Liver (tissue), 3 donors: ENCODE measurements at regions not wholly inside any gene's neighbourhood (a gene's known extent, or its start where the extent isn't known, plus 50 kb on each side); places are given as distances from the start of the nearest gene placed in this dataset.
"Not testable (repeated sequence)": the region's sequence is repeated elsewhere in the genome, so short reads cannot be mapped to it uniquely, and the experiment has no call there.

ENCODE experiments used
- CTCF ChIP-seq: fragments of 150-350 bp; IDR thresholded peaks from 2 replicates; pipeline ENCODE4 v1.5.1; 2017; ENCODE audit warnings: improper control_type of control experiment, low read depth, low read length; ENCODE audit not compliant: missing input control
- FOXA1 ChIP-seq: IDR thresholded peaks from 2 replicates; pipeline ENCODE4 v1.6.1; 2016; ENCODE audit warnings: antibody characterized with exemption
- FOXA2 ChIP-seq: IDR thresholded peaks from 2 replicates; pipeline ENCODE4 v1.6.1; 2016; ENCODE audit warnings: antibody characterized with exemption
- GABPA ChIP-seq, 2 donors: IDR thresholded peaks in 1 of 2; conservative IDR thresholded peaks in 1 of 2; 2 replicates each; pipeline ENCODE4 v1.6.1; 2016; ENCODE audit warnings: antibody characterized with exemption in 2 of 2, mild to moderate bottlenecking in 1 of 2, moderate library complexity in 1 of 2
- HNF4A ChIP-seq, 2 donors: conservative IDR thresholded peaks; 2 replicates each; pipeline ENCODE4 v1.6.1; 2016; ENCODE audit warnings: antibody characterized with exemption in 2 of 2, mild to moderate bottlenecking in 2 of 2
- JUND ChIP-seq, 2 donors: IDR thresholded peaks; 2 replicates each; pipeline ENCODE4 v1.6.1; 2016; ENCODE audit warnings: antibody characterized with exemption in 2 of 2
- MAX ChIP-seq: IDR thresholded peaks from 2 replicates; pipeline ENCODE4 v1.6.1; 2016; ENCODE audit warnings: antibody characterized with exemption
- RAD21 ChIP-seq, 2 donors: IDR thresholded peaks; 2 replicates each; pipeline ENCODE4 v1.6.1; 2016; ENCODE audit warnings: antibody characterized with exemption in 2 of 2, mild to moderate bottlenecking in 2 of 2
- RXRA ChIP-seq, 2 donors: IDR thresholded peaks; 2 replicates each; pipeline ENCODE4 v1.6.1; 2017 to 2018; ENCODE audit warnings: antibody characterized with exemption in 2 of 2, mild to moderate bottlenecking in 1 of 2
- SP1 ChIP-seq: IDR thresholded peaks from 2 replicates; pipeline ENCODE4 v1.6.1; 2018; ENCODE audit warnings: antibody characterized with exemption, mild to moderate bottlenecking
- YY1 ChIP-seq: IDR thresholded peaks from 2 replicates; pipeline ENCODE4 v1.6.1; 2016; ENCODE audit warnings: antibody characterized with exemption, mild to moderate bottlenecking
- ZBTB33 ChIP-seq: IDR thresholded peaks from 2 replicates; pipeline ENCODE4 v1.6.1; 2016; ENCODE audit warnings: antibody characterized with exemption
- TF ChIP-seq, protein P1 (sequence below): IDR thresholded peaks from 2 replicates; pipeline ENCODE4 v1.6.1; 2016; ENCODE audit warnings: antibody characterized with exemption, mild to moderate bottlenecking
- donor health status: healthy.
- donor health status: healthy.

GRCh38 chr6:127406722-127407121 is 52.5 kb downstream of the KIAA0408 start:
- not testable (repeated sequence) for TF ChIP-seq FOXA1; CTCF; SP1; YY1; GABPA (IDR thresholded peaks at IDR 0.05 in 1 of 2, conservative IDR thresholded peaks at IDR 0.05 in 1 of 2); RXRA (IDR thresholded peaks at IDR 0.05); MAX; RAD21 (IDR thresholded peaks at IDR 0.05); HNF4A (conservative IDR thresholded peaks at IDR 0.05); FOXA2; JUND (IDR thresholded peaks at IDR 0.05); ZBTB33
- TF ChIP-seq, protein P1, sequence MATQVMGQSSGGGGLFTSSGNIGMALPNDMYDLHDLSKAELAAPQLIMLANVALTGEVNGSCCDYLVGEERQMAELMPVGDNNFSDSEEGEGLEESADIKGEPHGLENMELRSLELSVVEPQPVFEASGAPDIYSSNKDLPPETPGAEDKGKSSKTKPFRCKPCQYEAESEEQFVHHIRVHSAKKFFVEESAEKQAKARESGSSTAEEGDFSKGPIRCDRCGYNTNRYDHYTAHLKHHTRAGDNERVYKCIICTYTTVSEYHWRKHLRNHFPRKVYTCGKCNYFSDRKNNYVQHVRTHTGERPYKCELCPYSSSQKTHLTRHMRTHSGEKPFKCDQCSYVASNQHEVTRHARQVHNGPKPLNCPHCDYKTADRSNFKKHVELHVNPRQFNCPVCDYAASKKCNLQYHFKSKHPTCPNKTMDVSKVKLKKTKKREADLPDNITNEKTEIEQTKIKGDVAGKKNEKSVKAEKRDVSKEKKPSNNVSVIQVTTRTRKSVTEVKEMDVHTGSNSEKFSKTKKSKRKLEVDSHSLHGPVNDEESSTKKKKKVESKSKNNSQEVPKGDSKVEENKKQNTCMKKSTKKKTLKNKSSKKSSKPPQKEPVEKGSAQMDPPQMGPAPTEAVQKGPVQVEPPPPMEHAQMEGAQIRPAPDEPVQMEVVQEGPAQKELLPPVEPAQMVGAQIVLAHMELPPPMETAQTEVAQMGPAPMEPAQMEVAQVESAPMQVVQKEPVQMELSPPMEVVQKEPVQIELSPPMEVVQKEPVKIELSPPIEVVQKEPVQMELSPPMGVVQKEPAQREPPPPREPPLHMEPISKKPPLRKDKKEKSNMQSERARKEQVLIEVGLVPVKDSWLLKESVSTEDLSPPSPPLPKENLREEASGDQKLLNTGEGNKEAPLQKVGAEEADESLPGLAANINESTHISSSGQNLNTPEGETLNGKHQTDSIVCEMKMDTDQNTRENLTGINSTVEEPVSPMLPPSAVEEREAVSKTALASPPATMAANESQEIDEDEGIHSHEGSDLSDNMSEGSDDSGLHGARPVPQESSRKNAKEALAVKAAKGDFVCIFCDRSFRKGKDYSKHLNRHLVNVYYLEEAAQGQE, result not testable (repeated sequence)
